ENCODE measurements at regions not wholly inside any gene's neighbourhood (a gene's known extent, or its start where the extent isn't known, plus 50 kb on each side); places are given as distances from the start of the nearest gene placed in this dataset.

DNA sequence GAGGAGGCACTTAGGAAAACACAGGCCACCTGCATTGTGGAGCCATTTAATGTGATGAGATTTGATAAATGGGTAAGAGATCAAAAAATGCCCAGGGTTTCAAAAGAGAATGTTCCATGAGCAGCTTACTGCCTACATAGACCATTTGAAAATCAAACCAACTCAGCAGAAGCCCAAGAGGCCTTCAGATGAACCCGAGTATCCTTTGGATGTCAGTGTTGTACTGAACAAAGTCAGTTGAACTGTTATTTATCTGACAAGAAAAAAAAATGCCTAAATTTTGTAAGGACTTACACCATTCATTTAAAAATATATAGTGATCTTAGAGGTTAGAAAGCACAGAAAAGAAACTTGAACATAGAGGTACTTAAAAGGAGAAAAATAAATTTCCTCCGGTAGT lies 381.7 kb downstream of the ZFHX3 start:
- H3K4me1 Mint-ChIP-seq (ENCODE audit: unreplicated experiment): peaks cover 6% of the 10 kb centered on the region
- H3K27me3 Mint-ChIP-seq (ENCODE audit: unreplicated experiment): peaks cover 6% of the 10 kb centered on the region
- TF ChIP-seq, protein P1, sequence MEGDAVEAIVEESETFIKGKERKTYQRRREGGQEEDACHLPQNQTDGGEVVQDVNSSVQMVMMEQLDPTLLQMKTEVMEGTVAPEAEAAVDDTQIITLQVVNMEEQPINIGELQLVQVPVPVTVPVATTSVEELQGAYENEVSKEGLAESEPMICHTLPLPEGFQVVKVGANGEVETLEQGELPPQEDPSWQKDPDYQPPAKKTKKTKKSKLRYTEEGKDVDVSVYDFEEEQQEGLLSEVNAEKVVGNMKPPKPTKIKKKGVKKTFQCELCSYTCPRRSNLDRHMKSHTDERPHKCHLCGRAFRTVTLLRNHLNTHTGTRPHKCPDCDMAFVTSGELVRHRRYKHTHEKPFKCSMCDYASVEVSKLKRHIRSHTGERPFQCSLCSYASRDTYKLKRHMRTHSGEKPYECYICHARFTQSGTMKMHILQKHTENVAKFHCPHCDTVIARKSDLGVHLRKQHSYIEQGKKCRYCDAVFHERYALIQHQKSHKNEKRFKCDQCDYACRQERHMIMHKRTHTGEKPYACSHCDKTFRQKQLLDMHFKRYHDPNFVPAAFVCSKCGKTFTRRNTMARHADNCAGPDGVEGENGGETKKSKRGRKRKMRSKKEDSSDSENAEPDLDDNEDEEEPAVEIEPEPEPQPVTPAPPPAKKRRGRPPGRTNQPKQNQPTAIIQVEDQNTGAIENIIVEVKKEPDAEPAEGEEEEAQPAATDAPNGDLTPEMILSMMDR (IDR thresholded peaks at IDR 0.05; ENCODE audit: unreplicated experiment): no peak
- H3K36me3 Mint-ChIP-seq (ENCODE audit: low read depth, unreplicated experiment): no peaks in the 10 kb centered on the region
- no peaks in the 10 kb centered on the region for H3K9me3 Mint-ChIP-seq (ENCODE audit: unreplicated experiment)
- no peak for DNase-seq (ENCODE audit: low spot score)
- no peak overlapping the region for H3K27ac Mint-ChIP-seq (ENCODE audit: unreplicated experiment)
- H3K4me3 Mint-ChIP-seq (ENCODE audit: unreplicated experiment): no peak overlapping the region

- DNase-seq (ENCODE audit: low spot score): no peak
- TF ChIP-seq, protein P1 (IDR thresholded peaks at IDR 0.05; ENCODE audit: unreplicated experiment): no peak
- Mint-ChIP-seq H3K4me1 (ENCODE audit: unreplicated experiment) (peaks cover 6% of the 10 kb centered on the region), H3K27me3 (ENCODE audit: unreplicated experiment) (peaks cover 5% of the 10 kb centered on the region), H3K36me3 (ENCODE audit: low read depth, unreplicated experiment) (no peaks in the 10 kb centered on the region), H3K9me3 (ENCODE audit: unreplicated experiment) (no peaks in the 10 kb centered on the region), H3K4me3 (ENCODE audit: unreplicated experiment) (peak overlapping the region; percentile 97), H3K27ac (ENCODE audit: unreplicated experiment) (peak overlapping the region; percentile 99)
Observed at GRCh38 chr16:72665701-72666100, 382.2 kb downstream of the ZFHX3 start.

DNA sequence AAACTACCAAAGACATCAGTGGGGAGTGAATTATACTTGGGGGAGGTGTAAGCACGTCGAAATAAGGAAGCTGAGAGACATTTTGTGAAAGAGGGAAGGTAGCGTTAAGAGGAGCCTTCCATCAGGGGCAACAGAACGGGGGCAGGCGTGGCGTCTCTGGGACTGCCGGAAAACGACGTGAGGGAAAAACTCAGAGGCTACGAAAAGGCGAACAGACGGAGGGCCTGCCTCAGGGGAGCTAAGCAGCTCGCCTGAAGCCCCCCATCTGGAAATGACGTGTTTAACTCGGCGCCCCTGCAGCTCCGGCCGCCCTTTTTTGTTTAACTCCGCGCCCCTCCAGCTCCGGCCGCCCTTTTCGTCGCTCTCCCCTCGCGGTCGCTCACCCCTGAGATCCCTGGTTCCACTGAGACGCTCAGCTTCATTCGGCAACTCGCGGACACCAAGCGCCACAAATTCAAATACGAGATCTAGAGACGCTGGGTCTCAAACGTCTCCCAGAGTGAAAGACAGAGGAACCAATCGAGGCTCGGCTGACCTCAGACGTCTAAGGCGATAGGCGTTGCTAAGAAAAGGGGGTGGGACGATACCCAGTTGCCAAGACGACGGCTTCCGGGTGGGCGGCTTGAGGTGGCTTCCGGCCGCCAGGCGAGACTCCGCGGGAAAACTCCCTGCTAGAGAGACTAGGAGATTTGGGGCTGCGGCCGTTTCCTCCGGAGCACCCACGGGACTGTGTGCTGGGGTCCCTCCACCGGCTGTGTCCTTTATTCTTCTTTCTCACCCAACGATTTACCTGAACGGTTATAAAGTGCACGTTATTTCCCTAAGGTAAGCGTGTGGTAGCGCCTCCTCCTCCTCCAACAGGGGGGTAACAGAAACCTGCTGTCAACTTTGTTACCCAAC lies 383.2 kb downstream of the ZFHX3 start:
- DNase-seq (ENCODE audit: low spot score): peak; percentile 89
- H3K27me3 Mint-ChIP-seq (ENCODE audit: unreplicated experiment): peaks cover 5% of the 10 kb centered on the region
- peak overlapping the region; percentile 97 for H3K4me3 Mint-ChIP-seq (ENCODE audit: unreplicated experiment)
- no peaks in the 10 kb centered on the region for H3K9me3 Mint-ChIP-seq (ENCODE audit: unreplicated experiment)
- peaks cover 6% of the 10 kb centered on the region for H3K4me1 Mint-ChIP-seq (ENCODE audit: unreplicated experiment)
- TF ChIP-seq, protein P1 (IDR thresholded peaks at IDR 0.05; ENCODE audit: unreplicated experiment): no peak
- H3K27ac Mint-ChIP-seq (ENCODE audit: unreplicated experiment): peak overlapping the region; percentile 99
- no peaks in the 10 kb centered on the region for H3K36me3 Mint-ChIP-seq (ENCODE audit: low read depth, unreplicated experiment)

DNA sequence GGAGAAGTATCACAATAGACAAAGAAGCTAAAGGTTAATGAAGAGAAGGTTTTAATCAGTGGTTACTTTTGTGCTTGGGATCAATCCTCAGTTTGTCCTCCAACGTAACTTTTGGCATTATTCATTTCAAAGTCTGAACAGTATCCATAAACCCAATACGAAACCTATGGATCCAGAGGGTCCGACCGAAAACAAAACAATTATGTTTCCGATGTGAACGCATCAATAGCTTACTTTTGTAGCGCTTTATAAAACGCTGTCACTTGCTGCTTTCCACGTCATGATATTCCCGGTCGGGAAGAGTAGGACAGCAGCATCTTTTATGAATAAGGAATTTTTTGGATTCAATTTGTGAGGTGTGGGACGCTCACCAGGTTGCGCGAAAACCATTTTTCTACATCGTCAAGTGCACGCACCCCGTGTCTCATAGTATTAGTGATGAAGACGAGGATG lies 383.8 kb downstream of the ZFHX3 start:
- no peak for DNase-seq (ENCODE audit: low spot score)
- Mint-ChIP-seq H3K4me1 (ENCODE audit: unreplicated experiment) (peaks cover 6% of the 10 kb centered on the region), H3K27ac (ENCODE audit: unreplicated experiment) (peak overlapping the region; percentile 99), H3K9me3 (ENCODE audit: unreplicated experiment) (no peaks in the 10 kb centered on the region), H3K36me3 (ENCODE audit: low read depth, unreplicated experiment) (no peaks in the 10 kb centered on the region), H3K4me3 (ENCODE audit: unreplicated experiment) (peak overlapping the region; percentile 97), H3K27me3 (ENCODE audit: unreplicated experiment) (peaks cover 5% of the 10 kb centered on the region)
- TF ChIP-seq, protein P1 (IDR thresholded peaks at IDR 0.05; ENCODE audit: unreplicated experiment): no peak

Measured in endothelial cell (in vitro differentiated cells).